Endothelial cell of umbilical vein (primary cell): ENCODE measurements at regions not wholly inside any gene's neighbourhood (a gene's known extent, or its start where the extent isn't known, plus 50 kb on each side); places are given as distances from the start of the nearest gene placed in this dataset.

ENCODE experiments used
- EZH2 ChIP-seq: IDR thresholded peaks from 2 replicates; pipeline ENCODE4 v1.6.1; 2012; ENCODE audit warnings: borderline replicate concordance, low read depth, mild to moderate bottlenecking, moderate library complexity, low read length, inconsistent platforms; ENCODE audit not compliant: severe bottlenecking
- JUN ChIP-seq: IDR thresholded peaks from 2 replicates; pipeline ENCODE4 v1.6.1; 2011; ENCODE audit warnings: borderline replicate concordance, low read depth; ENCODE audit not compliant: insufficient read length, insufficient read depth
- MYC ChIP-seq: IDR thresholded peaks from one replicate; pipeline ENCODE4 v1.6.1; 2011; ENCODE audit warnings: mild to moderate bottlenecking, low read depth, low read length
- TF ChIP-seq, protein P1 (sequence below), 2 donors: IDR thresholded peaks; 1 replicate in 1 of 2; 2 replicates in 1 of 2; pipeline ENCODE4 v1.5.1; 2011; ENCODE audit warnings: low read length in 2 of 2, mild to moderate bottlenecking in 2 of 2, moderate library complexity in 2 of 2, control low read depth in 1 of 2, inconsistent platforms in 1 of 2, low read depth in 1 of 2; ENCODE audit not compliant: insufficient read depth in 1 of 2; ENCODE audit errors: extremely low read depth in 1 of 2

GRCh38 chr10:65544756-65545155 lies 1381.1 kb upstream of the LRRTM3 start:
- TF ChIP-seq, protein P1, sequence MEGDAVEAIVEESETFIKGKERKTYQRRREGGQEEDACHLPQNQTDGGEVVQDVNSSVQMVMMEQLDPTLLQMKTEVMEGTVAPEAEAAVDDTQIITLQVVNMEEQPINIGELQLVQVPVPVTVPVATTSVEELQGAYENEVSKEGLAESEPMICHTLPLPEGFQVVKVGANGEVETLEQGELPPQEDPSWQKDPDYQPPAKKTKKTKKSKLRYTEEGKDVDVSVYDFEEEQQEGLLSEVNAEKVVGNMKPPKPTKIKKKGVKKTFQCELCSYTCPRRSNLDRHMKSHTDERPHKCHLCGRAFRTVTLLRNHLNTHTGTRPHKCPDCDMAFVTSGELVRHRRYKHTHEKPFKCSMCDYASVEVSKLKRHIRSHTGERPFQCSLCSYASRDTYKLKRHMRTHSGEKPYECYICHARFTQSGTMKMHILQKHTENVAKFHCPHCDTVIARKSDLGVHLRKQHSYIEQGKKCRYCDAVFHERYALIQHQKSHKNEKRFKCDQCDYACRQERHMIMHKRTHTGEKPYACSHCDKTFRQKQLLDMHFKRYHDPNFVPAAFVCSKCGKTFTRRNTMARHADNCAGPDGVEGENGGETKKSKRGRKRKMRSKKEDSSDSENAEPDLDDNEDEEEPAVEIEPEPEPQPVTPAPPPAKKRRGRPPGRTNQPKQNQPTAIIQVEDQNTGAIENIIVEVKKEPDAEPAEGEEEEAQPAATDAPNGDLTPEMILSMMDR (IDR thresholded peaks at IDR 0.05; ENCODE audit: extremely low read depth in 1 of 2, insufficient read depth in 1 of 2, low read depth in 1 of 2, low read length in 2 of 2) = no peak
- TF ChIP-seq MYC = no peak
- TF ChIP-seq JUN = no peak
- TF ChIP-seq EZH2 = no peak
